Umbilical cord (tissue), 1 donor: ENCODE measurements at regions not wholly inside any gene's neighbourhood (a gene's known extent, or its start where the extent isn't known, plus 50 kb on each side); places are given as distances from the start of the nearest gene placed in this dataset.
"Not testable (repeated sequence)": the region's sequence is repeated elsewhere in the genome, so short reads cannot be mapped to it uniquely, and the experiment has no call there.

Source experiments
- DNase-seq: peaks from one replicate; pipeline ENCODE4 v3.0.0-alpha.2; 2015; ENCODE audit warnings: low spot score

DNA sequence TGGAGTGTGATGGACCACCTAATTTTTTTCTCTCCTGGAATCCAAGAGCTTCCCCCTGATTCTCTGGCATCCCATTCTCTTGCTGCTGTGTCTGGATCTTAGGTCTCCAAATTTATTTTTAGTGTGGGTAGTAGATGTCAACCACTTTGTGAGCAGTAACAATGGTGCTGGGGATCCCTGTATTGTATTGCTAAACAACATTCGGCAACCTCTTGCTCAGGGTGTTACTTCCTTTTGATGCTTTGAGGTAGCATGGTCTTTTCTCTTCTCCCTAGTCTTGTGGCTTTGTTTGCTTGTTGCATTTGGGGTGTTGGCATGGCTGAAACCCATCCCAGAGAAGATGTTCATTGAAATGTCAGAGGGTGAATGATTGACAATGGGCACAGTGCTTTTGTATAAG, 737.4 kb downstream of the BCL11A start:
- DNase-seq: no peak

DNA sequence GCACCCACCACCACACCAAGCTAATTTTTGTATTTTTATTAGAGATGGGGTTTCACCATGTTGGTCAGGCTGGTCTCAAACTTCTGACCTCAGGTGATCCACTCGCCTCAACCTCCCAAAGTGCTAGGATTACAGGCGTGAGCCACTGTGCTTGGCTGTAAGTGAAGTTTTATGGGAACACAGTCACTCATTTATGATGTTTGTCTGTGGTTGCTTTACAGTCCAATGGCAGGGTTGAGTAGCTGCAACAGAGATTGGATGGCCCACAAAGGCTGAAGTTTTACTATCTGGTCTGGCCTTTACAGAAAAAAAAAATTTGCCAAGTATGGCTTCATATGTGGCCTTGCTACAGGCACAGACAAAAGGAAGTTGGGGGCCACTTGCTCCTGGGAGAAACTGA, 743.2 kb downstream of the BCL11A start:
- not testable (repeated sequence) for DNase-seq

DNA sequence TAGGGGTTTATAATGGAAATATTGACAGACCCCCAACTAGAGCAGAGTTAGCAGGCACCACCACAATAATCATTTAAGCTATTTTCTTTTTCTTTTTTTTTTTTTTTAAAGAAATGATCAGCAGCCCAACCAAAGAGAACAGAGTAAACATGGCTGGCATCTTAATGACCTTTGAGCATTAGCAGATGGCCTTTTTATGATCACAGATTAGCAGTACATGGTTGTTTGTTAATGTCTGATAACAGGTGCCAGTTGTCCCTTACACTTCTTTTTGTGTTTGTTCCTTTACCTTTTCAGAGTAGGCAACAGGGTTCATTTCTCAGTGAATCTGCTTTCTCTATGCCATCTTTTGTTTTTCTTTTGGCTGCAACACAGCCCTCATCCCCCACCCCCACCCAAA, 747.0 kb downstream of the BCL11A start:
- no peak for DNase-seq

DNA sequence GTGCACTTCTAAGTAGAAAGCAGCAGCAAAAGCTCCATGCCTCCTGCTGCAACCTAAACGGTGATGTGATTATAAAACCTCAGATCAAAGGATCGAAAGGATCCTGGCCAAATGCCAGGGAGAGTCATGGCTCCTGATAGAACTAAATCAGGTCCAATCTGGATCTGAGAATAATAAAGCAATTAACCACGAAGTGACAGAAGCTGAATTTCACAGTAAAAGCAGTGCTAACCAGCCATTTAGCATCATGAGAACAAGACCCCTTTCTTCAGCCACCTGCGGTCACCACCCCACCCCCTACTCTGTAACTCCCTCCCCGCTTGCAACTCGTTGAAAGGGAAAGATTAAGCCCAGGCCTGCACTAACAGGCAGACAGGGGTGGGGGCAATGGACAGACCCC, 748.7 kb downstream of the BCL11A start:
- no peak for DNase-seq

DNA sequence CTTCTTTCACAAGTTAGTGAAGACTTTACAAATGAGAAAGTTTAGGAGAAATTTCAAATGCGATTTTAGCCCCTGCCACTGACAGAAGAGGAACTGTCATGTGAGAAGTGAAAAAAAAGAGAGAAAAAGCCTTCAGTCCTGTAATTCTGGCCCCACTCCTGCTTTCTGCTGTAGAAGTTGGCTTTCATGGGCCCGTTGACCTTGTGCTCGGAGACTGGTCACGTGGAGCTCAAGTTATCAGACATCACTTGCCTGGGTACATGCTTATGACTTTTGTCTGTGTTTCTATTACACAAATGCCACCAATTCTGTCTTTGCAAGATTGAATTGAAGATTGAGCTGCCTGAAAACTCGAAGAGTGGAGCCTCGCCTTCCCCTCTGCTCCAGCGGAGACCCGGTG, 749.9 kb downstream of the BCL11A start:
- no peak for DNase-seq

DNA sequence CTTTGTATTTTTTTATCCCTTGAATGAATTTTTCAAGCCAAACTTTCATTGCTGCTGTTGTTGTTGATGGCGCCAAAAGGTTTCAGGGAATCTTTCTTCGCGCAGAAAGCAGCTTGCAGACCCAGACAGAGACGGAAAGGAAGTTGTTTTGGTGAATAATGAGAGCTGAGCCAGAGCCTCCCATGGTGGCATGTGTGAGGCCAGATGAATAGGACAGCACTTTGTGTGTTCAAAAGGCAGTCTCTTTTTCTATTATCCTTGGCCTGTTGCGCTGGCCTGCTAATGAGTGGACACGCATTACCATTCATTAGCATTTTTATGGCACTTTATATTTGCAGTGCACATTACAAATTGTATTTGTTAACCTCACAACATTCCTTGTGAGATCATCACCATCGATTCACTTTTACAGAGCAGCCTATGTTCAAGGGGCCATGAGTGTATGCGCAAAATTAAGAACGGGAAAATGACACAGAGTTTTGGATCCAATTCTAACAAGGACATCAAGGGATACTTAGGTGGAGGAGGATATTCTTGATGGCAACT, 754.7 kb downstream of the BCL11A start:
- DNase-seq: no peak

DNA sequence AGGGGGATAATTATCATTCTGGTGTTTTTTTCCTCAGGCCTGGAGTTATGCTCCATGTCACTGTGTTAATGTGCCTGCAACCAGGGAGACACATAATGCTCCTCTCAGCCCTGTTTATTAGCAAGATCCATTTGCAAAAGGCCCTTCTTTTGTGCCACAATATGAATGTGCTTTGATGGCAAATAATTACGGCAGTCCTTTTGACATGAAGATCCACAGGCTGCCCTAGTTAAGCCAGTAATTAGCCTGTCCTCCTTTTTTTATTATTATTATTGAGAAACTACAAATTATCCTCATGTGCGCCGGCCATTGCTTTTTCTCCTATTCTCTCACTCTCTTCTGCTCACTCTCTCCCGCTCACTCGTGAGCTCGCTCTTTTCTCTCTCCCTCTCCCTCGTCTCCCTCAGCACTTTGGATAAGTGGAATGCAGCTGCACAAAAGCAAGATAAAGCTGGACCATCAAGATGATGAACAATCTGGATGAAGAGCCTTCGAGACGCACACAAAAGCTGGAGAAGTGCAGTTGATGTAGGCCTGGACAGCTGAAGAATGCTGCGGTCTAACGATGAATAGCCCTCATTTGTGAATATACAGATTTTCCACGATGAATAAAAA, 762.3 kb downstream of the BCL11A start:
- peak; percentile 2 for DNase-seq

DNA sequence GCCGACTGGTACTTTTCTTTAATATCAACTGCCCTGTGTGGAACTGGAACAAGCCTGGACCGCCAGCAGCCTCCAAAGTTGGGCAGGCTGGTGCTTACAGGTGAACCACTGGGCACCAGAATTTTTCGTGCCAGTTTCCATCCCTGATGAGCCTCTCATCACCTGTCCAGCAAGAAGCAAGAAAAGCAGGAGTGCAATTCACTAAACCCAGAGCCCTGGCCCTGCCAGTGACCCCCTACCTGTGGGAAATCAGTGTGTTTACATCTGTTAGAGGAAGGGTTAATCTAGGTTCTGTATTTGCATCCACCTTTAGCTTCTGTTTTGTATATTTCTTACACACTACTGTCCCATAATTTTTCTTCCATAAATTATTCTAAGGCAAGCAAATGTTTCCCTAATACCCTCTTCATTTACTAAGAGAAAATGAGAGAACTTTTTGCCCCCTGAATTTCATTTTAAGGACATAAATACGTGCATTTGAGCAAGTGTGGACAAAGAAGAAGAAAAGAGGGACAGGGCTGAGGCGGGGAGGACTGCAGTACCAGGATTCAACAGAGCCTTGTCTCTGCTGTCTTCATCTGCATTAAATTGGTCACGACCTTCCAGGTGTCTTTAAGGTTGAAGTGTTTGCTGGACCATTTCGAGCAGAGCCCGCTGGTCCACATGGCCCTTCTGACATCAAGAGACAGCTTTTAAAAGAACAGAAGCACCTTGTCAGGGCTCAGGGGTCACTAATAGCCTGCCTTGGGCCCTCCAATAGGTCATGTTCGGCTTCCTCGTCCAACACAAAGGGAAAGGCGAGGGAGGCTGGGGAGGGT, 763.1 kb downstream of the BCL11A start:
- DNase-seq: no peak

DNA sequence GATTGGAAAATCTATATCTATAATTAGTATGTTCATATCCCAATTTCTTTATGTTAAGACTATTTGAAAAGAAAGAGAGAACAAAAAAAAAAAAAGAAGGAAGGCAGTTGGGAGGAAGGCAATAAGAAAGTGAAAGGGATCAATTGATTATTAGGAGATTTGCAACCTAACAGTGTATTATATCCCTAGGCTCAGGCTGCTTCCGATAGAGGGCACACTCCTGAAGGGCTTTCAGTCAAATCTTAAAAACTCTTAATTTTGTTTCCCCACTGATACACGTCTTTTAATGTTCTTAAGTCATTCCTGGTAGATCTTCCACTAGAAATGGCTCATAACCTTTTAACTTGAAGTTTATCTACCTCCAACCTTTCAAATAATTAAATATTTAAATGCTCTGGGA, 763.9 kb downstream of the BCL11A start:
- DNase-seq: no peak

DNA sequence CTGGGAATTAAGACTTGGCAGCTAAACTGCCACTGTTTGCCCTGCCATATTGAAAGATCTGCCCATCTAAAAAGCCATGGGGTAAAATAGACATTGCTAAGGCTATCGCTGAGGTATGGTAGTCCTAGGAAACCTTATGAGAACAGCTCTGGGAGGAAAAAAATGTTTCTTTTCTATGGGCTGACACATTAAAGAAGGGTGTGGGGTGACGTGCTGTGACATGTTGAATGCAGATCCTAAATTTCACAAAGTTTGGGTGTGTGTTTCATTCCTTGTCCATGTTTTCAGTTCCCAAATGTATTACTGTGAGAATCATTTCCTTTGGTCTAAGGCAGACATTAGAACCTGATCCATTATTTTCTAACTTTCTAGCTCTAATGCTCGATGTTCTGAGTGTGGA, 766.4 kb downstream of the BCL11A start:
- no peak for DNase-seq

DNA sequence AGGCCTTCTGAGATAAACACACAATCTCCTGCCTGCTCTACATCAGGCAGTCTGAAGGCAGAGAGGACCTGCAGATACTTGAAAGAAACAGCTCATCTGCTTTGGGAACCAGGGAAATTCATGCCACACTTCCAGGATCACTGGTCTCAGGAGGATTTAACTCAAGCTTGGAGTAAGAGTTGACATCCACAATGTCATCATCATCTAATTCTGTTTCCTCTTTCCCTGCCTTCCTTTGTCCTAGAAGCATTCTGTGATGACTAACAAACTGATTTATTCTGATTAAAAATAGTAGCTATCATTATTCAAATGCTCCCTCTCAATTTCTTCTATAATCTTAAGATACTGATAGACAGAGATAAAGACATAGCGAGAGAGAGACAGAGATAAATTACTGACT, 766.8 kb downstream of the BCL11A start:
- DNase-seq: no peak

DNA sequence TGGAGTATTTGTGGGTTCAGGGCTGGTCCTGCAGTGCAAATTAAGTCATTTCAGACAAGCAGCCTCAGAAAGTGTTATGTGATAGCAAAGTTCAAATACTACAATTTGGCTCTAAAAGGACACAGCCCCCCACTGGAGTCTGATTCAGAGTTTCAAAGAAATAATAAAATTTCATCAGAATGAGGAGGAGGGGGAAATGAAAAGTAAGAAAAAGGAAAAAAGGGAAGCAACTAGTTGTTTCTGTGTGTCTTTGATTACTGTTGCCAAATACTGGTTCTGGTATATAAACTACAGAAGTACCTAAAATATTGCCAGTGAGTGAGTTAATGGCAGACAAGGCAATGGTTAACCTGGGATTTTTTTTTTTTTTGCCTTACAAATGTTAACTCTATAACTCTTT, 773.9 kb downstream of the BCL11A start:
- DNase-seq: no peak

DNA sequence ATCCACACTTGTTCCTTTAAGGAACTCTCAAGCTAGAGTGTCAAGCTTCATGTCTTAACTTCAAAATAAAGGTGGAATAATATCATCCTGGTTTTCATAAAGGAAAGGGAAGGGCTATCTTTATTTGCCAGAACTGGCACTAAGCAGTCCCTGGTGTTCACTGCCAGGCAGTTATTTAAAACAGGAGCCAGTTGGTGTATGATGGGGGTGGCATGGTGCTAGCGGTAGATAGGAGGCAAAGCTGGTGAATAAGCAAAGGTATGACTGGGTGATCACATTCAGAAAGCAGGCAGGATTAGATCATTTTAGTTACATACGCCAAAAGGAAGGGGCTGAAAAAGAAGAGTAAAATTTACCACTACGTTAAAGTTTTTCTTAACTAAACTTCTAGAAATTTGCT, 776.3 kb downstream of the BCL11A start:
- DNase-seq: no peak

DNA sequence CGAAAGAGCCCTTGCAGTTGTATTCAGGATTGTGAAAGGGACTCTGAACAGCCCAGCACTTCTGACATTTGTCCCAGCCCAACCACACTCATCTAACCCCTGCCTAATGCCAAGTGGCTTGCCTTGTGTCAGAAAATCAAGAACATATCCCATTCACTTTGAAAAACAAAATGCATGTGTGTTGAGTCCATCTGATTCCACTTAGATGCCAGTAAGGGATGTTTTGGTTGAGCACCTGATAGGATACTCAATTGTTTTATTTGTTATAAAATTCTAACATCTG, 776.8 kb downstream of the BCL11A start:
- DNase-seq: no peak

DNA sequence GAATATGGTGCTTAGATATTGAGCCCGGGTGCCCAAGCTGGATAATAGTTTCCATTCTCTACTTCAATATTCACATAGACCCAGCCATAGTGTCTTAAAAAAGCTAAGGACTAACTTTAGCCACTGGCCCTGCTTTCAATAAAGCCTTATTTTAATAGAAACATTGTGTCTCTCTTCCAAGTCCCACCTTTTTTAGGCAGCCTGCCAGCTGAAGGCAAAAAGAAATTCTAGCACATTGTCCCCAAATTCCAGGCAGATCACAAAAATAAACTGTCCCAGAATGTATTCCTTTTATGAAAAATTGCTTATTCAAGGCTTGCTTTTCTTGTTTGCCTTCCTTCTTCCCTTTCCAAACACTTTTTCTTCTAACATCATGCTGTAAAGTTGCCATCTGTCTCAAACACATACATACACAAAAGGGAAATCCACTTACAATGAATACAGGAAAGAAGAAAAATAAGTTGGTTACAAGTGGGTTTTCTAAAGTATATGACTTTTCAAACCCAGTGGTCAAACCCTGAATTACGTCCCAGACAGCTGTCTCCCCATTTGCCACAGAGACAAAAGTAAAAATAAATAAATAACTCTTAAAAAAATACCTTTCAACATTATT, 778.5 kb downstream of the BCL11A start:
- no peak for DNase-seq

DNA sequence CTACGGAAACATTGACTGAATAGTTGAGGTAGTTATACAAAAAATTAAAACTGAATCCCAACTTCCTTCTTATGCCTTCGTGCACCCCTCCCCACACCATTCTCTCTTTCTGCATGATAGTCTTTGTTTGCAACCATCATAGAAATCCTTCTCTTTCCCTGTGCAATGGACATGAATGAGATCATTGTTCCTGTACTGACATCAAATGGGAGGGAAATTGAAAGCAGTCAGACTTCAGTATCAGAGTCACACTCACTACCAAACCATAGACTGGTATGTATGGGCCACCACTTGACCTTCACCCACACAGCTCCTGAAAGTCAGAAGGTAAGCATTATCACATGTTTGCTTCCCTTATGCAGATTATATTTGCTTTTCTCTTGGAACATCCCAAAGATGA, 782.8 kb downstream of the BCL11A start:
- DNase-seq: no peak

DNA sequence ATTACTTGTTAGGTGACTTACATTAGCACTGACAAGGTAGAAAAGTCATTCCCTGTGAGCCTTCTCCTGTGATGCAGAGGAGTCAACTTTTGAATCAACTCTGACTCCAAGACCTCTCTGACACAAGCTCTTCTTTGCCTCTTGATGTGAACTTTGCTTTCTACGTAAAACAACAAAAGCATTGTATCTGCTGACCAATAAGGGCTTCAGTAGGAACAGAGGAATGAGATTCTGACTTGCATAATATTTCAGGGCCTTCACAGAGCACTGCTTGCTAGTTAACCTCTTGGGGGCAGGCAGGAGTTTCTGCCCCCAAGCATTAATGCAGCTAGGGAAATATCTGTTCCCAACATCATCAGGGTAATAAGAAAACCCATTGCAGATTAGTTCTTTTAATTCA, 791.5 kb downstream of the BCL11A start:
- DNase-seq: no peak

DNA sequence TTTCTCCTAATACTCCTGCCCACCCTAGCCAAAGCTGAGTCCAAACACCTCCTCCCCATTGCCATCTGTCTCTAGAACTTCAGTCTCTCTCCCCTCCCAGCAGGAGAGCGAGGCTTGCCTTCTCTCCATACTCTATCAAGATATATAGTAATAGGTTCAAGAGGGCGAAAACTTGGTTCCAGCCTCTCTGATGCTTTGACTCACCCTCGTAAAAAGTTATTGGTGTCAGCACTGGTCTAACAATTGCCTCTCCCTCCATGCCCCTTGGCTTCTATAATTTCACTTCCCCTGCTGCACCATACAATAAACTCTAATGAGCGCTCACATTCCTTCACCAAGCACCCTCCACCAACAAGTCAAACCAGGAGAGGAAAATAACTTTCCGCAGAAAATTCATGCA, 797.3 kb downstream of the BCL11A start:
- DNase-seq: no peak

DNA sequence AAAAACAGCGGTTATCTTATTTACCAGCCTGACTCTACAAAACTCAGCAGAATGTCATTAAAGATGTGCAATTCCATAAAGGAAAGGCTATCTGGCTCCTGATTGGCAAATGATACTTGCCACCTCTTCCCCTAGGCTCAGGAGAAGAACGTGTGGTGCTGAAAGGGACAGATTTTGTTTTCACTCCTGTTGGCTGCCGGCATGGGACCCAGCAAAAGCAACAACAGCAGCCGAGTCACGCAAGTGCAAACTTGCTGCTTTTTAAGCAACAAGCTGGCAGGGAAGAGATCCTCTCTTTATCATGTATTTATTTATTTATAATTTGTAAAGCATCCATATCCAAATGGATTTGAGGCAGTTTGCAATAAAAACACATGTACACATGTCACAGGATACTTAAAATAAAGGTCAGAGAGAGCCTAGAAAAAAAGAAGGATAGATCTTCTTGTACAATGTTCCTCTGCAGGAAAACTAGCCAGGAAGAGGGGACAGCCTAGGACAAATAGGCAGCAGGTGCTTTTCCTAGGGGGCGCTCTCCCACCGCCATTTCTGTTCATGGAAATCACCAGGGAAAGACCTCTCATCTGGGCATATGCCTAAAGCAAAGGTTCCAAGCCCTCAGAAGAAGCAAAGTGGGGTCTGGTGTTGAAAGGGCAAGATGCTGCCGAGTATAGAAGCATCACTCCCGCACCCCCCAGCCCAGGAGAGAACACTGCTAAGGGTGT, 799.3 kb downstream of the BCL11A start:
- no peak for DNase-seq

DNA sequence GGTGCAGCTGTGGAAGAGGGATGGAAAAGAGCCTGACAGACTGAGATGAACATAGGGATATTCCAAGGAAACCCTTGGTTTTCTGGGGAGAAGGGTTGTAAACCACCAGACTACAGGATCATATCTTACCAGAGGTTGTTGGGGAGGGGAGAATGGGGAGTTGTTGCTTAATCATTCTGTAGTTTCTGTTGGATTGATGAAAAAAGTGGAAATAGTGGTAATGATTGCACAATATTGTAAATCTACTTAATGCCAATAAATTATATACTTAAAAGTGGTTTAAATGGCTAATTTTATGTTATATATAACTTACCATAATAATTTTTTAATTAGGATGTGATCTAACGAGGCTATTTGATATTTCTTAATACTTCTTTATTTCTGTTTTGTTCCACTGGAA, 800.9 kb downstream of the BCL11A start:
- no peak for DNase-seq

DNA sequence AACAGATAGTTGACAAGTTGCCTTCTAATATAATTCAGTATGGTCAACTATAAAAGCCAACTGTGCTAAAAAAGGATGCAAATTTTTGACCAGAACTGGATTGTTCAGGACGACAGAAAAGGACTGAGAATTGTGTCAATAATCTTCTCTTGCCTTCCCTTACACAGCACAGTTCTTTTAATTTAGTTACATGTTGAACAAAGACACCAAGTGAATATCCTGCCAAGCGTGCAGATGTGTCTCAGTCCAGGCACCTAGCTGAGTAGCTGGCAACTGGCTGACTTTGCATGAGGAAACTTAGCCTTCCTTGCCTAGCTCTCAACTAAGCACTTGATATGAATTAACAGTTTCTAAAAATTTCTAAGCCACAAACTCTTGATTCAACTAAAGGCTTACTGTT, 801.4 kb downstream of the BCL11A start:
- no peak for DNase-seq

DNA sequence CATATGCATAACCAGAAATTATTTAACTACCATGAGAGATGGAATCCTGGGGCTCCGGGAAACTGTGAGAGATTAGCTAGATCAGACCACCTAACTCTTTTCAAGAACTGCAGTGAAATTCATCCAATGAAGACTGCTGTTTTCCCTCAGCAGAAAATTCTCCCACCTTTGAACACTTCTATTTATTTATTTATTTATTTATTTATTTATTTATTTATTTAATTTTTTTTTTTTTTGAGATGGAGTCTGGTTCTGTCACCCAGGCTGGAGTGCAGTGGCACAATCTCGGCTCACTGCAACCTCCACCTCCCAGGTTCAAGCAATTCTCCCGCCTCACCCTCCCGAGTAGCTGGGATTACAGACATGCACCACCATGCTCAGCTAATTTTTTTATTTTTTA, 802.2 kb downstream of the BCL11A start:
- DNase-seq: not testable (repeated sequence)
